GM19324 (cell line): ENCODE measurements at regions not wholly inside any gene's neighbourhood (a gene's known extent, or its start where the extent isn't known, plus 50 kb on each side); places are given as distances from the start of the nearest gene placed in this dataset.

Experiments used
- ATAC-seq: cut with Tn5 transposase; IDR thresholded peaks from one replicate; pipeline ENCODE4 v1.9.1; 2021; ENCODE audit warnings: mild to moderate bottlenecking, moderate library complexity; ENCODE audit not compliant: unreplicated experiment, low FRiP score

DNA sequence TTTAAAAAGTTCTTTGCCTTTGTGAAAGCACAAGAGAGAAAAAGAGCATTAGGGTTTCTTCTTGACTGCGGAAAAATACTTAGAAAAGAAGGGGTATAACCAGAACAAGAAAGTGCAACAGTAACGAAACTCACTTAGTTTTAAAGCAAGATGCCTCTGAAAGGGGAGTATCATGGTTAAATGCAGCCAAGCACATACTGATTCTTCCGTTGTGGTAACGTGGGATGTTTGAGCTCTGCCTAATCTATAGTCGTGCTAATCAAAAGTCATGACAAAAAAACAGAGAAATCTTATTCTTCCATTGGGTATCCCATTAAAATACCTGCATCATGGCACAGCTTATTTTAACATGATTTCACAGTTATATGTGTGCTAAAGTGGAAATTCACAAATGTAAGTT lies 187.8 kb upstream of the LRFN5 start:
- no peak for ATAC-seq

DNA sequence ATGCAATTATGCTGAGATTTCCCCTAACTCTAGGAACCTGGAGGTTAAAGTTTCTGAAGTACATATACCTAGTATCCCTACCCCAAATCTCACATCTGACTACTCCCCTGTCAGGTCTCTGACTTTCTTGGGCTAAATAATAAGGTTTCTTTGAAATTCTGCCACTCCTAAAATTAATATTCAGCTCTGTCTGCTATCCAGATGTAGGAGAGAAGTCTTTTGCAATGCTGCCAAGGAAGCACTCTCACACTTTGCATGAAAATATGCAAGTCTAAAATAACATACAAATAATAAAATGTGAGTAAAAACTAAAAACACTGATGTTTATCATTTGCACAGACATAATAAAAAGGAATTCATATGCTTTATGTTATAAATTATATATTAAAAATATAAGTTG lies 196.9 kb upstream of the LRFN5 start:
- no peak for ATAC-seq

DNA sequence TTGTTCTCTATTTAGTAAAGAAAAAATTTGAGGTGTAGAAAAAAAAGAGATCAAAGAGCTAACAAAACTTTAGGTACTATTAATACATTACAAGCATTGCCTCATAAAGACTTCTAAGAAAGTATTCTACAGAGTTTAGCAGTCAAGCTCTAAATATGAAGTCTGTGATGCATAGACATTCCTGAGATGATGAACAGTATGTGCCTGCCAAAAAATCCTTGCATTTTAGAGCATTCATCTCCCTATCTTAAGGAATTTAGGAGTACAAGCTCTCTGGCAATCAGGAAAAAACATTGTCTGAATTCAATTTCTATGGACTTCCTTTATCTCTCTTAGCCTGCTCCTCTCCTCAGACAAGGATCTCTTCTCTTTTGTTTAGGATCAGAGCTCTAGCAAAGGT lies 202.6 kb upstream of the LRFN5 start:
- no peak for ATAC-seq

DNA sequence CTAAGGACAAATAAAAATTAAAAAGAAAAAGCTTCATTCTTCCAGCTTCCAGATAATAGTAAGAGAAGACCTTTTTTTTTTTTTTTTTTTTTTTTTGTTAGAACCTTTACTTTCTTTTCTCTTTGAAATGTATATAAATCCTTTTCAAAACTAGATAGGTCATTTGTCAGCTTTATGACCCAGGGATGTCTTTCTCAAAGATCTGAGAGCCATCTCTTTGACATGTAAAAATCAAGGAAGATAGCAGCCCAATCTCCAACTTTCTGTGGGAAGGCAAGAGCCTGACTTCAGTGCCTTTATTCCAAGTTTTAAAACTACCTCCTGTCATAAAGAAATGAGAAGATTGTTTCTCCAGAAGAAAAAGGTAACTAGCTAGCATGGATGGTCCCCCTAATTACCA lies 203.3 kb upstream of the LRFN5 start:
- ATAC-seq: no peak

- ATAC-seq: no peak
Observed at GRCh38 chr14:41397926-41398325, 208.8 kb upstream of the LRFN5 start.

DNA sequence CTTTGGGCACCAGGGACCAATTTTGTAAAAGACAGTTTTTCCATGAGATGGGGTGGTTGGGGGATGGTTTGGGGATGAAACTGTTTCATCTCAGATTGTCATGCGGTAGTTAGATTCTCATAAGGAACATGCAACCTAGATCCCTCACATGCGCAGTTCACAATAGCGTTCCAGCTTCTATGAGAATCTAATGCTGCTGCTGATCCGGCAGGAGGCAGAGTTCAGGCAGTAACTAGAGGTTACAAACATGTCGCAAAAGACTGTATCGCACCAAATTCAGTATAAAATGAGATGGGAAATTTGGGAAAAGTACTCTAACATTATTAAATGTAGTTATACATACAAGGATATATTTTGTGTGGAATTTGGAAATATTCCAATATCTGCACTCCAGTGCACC lies 213.2 kb upstream of the LRFN5 start:
- ATAC-seq: no peak

GRCh38 chr14:41392226-41392625 lies 214.4 kb upstream of the LRFN5 start:
- no peak for ATAC-seq

DNA sequence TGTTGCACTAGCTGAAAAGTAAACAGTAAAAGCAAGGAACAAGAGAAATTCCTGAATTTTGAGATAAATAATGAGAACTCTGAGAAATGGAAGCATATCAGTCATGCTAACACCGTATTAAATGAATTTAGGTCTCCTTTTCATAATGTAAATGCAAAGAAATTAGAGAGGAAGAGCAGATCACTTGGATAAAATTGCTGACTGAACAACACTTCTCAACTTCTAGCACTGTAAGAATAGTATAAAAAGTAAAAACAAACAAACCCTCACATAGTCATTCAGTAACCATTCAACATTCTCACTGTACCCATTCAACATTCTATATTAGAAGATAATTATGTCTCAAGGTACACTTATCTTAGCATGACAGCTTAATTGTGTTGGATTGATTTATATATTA lies 217.3 kb upstream of the LRFN5 start:
- no peak for ATAC-seq

DNA sequence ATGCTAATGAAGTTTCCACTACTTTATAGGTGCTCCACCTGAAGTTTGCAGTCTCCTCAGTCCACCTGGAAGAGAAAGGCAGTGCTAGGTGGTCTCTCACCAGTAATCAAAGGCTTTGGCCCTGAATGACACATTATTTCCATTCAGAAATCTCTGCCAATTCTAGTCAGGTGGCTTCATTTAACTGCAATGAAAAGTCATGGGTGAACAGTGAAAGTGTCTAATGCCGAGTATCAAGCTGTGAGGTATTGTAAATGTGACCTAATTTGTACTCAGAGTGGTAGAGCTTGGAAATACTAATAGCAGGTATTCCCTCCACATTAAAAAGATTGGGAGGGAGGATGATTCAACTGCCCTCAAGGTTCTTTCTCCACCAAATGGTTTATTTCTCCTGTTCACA lies 220.9 kb upstream of the LRFN5 start:
- no peak for ATAC-seq

DNA sequence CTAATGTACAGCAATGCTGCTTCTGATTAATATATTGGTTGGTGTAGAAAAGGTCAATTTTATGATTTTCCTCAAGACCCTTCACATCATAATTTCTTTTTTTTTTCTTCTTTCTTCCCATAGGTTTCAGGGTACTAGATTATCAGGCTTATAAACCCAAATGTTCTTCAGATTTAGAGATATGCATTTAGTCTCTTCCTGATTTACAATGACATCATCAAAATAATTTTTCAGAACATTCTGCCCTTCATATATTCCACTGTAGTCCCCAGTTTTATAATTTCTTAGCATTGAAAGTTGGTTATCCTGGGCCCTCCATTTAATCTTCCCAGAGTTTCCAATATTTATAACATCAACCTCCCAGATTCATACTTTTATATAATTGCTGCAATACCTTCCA lies 226.7 kb upstream of the LRFN5 start:
- no peak for ATAC-seq

DNA sequence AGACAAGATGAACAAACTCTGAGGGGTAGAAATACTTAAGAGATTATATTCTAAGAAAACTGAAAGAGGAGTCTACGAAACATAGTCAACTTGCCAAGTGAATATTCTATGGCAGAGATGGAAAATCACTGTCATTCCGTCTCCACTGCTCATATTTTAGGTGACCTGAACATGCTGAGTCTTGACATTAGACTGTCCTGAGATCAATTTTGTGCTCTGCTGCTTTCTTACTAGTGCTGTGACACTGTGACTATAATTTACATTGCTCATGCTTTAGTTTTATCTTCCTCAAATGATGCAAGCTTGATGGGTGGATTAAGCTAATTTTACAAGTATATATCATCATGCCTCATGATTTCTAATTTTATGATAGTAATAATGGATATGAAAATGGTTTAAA lies 228.2 kb upstream of the LRFN5 start:
- ATAC-seq: no peak

- no peak for ATAC-seq
Observed at GRCh38 chr14:41377932-41378331, 228.7 kb upstream of the LRFN5 start.

DNA sequence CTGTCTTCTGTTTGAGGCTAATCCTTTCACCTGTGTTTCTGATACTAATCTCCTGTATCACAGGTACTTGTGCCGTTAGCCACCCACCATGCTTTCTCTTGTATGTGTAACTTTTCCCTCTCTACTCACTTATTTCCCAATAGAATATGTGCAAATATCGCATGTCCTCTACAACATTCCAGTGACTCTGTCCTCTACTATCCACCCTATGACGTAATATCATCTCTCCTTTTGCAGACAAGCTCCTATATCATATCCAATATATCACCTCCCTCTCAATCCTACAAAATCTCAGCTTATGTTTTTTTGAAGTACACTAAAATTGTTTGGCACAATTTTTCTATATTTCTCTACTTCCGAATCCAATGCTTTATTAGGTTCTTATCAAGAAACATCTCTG lies 232.6 kb upstream of the LRFN5 start:
- ATAC-seq: no peak

DNA sequence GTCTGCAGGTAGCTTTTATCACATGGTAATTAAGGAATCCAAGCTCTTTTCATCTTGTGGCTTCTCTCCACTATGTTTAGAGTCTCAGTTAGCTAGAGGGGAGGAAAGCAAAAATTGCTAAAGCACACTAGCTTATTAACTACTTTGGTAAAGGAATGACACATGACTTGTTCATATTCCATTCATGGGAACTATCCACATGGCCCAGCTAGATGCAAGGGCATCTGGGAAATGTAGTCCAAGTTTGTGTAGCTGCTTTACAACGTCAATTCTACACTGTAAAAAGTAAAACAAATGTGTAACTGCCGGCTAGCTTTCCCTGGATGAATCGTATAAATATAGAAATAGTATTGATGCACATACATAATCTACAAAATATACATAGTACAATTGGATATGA lies 244.5 kb upstream of the LRFN5 start:
- ATAC-seq: no peak

DNA sequence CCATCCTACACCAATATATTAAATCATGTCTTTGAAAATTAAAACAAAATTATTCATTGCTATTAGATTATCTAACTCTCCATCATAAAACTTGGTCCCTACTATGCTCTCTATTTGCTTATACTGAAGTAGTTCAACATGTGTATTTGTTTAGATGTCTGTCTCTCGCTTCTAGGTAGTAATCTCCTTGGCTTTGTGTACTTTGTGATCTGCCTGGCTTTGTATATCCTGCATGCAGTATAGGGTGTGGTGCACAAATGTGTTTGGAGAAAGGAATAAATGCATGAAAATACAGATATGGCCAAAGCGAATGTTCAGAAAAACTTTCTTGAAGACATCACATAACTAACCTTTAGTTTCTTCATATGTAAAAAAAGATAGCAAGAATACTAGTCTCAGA lies 246.6 kb upstream of the LRFN5 start:
- ATAC-seq: no peak

GRCh38 chr14:41355866-41356265 lies 250.8 kb upstream of the LRFN5 start:
- ATAC-seq: no peak

DNA sequence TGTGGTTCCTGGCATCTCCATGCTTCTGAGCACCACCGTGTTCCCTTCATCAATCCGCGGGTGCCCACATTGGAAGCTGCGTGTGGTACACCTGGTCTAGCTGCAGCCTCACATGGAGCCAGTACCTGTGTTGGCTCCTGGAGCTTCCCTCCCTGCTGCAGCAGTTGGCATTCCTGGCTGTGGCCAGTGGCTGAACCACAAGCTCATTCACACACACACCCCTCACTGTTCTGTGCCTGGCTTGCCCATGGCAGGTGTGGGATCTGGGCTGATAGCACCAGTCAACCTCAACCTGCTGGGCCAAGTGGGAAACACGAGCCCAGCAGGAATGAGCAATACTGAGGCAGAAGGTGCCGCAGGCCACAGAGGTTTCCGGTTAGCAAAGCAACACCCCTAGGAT lies 256.2 kb upstream of the LRFN5 start:
- ATAC-seq: no peak

DNA sequence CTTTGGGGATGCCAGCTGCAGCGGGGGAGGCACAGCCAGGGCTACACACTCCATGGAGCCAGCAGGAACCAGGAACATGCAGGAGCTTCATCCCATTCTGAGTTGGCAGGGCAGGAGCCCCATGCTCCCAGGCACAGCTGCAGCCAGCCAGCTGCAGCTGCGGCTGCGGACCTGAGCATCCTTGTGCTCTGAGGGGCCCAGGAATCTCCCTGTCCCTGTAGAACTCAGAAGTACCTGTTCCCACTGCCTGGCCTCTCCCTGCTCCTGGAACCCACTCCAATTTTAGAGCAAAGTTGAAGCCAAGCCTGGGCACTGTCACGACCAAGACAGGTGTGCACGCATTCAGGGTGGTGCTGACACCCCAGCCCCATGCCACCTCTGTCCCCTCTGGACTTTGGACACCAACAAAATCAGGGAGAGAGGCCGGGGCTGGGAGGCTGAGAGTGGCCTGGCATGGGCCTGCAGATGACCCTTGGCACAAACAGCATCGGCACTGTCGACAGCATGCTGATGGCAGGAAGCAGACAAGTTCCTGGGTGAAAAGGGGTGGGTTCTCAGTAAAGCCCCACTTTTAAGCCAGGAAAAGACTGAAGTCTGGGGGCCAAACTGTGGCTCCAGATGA lies 257.3 kb upstream of the LRFN5 start:
- no peak for ATAC-seq

DNA sequence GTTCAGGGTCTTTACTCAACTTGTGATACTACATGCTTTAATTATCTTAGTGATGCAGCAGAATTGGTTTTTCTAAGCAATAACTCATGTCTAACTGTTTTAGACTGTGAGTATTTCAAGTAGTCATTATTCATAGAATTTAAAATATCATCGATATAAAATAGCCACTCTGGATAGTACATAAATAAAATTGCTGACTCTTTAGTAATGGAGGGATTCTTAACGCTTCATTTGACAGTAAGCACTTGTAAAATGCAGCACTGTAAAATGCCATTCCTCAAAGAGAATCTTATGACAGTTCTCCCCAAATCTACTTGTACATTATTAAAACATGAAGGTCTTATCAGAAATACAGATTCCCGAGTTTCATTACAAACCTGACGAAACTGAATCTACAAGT lies 262.8 kb upstream of the LRFN5 start:
- ATAC-seq: no peak

GRCh38 chr14:41313196-41313595 lies 293.5 kb upstream of the LRFN5 start:
- ATAC-seq: no peak

GRCh38 chr14:41303506-41303905 lies 303.2 kb upstream of the LRFN5 start:
- no peak for ATAC-seq

DNA sequence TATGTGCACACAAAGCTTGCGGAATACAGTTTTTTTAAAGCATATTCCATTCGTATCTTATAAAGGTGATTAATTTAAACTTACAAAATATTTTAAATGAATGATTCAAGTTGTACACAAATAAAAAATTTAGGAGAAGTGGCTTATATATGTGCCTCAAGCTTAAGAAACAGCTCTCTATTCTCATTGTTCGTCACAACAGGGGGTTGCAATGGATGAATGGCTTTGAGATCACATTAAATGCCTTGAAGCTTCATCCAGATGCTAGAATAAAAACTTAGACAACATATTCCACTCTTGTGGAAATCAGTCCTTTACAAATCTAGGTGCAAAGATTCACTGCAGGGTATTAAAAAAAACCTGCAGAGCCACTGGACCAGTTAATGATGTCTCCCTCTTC lies 303.9 kb upstream of the LRFN5 start:
- no peak for ATAC-seq

- no peak for ATAC-seq
Observed at GRCh38 chr14:41299924-41300323, 306.8 kb upstream of the LRFN5 start.
